A549 (cell line): ENCODE measurements at regions not wholly inside any gene's neighbourhood (a gene's known extent, or its start where the extent isn't known, plus 50 kb on each side); places are given as distances from the start of the nearest gene placed in this dataset.

Experiments used
- ATAC-seq, 2 experiments: fragments of 200-7000 bp in 1 of 2; fragments of >200 bp in 1 of 2; cut with Nextera tagmentation in 1 of 2; cut with Tn5 transposase in 1 of 2; 3 replicates each; pipeline versions ENCODE4 v1.8.0 to v1.9.1; 2018 to 2020; ENCODE audit warnings: mild to moderate bottlenecking in 1 of 2, moderate library complexity in 1 of 2
- CTCF ChIA-PET: fragments of 300-600 bp; sonication (Branson Sonifier 250); formaldehyde crosslinking; extraction: SDS; loops from one replicate; lab custom pipeline; 2021; ENCODE audit warnings: antibody characterized with exemption, inconsistent platforms; lab: Yijun Ruan, JAX
- POLR2A ChIA-PET: fragments of 350-600 bp; formaldehyde crosslinking; extraction: SDS; loops from one replicate; lab custom pipeline; 2021; ENCODE audit warnings: antibody characterized with exemption, inconsistent platforms; lab: Yijun Ruan, JAX
- DNase-seq, 2 experiments: peaks; one replicate each; pipeline versions ENCODE4 v3.0.0 to v3.0.0-alpha.2; 2011 to 2016; ENCODE audit warnings: low read depth in 1 of 2, low spot score in 1 of 2
- FAIRE-seq: peaks from 2 replicates; lab custom pipeline; 2011; peaks lifted over from hg19 to GRCh38; lab: Jason Lieb, UNC
- H3K27ac ChIP-seq, 2 experiments: fragments of >200 bp; sonication (Bioruptor Twin); formaldehyde crosslinking; 3 replicates each; pipeline ENCODE4 v1.5.1; 2016 to 2017
- H3K4me1 ChIP-seq: fragments of >200 bp; sonication (Bioruptor Twin); formaldehyde crosslinking; 3 replicates; pipeline ENCODE4 v1.6.1; 2016
- H3K4me2 ChIP-seq: fragments of >200 bp; sonication (Bioruptor Twin); formaldehyde crosslinking; 3 replicates; pipeline ENCODE4 v1.6.1; 2016
- H3K4me3 ChIP-seq: fragments of >200 bp; sonication (Bioruptor Twin); formaldehyde crosslinking; 3 replicates; pipeline ENCODE4 v1.5.1; 2016
- H3K9me3 ChIP-seq: fragments of >200 bp; sonication (Bioruptor Twin); formaldehyde crosslinking; 3 replicates; pipeline ENCODE4 v1.6.1; 2016
- ATOH8 ChIP-seq: fragments of 250-450 bp; sonication (Bioruptor Pico); IDR thresholded peaks from 2 replicates; pipeline ENCODE4 v1.5.0; 2020; ENCODE audit warnings: low read depth, mild to moderate bottlenecking, moderate library complexity
- CBX8 ChIP-seq: fragments of 200-600 bp; sonication (generic); IDR thresholded peaks from 2 replicates; pipeline ENCODE4 v1.6.1; 2016
- CEBPB ChIP-seq, 2 experiments: fragments of >200 bp in 1 of 2; sonication (Bioruptor Twin) in 1 of 2; formaldehyde crosslinking in 1 of 2; IDR thresholded peaks; 2 replicates each; pipeline ENCODE4 v1.6.1; 2012 to 2016
- CHD2 ChIP-seq: fragments of 150-350 bp; IDR thresholded peaks from 2 replicates; pipeline ENCODE4 v1.6.1; 2014; ENCODE audit warnings: low read length; ENCODE audit not compliant: partially characterized antibody
- CHD4 ChIP-seq: fragments of 200-600 bp; sonication (generic); IDR thresholded peaks from 2 replicates; pipeline ENCODE4 v1.6.1; 2016; ENCODE audit warnings: antibody characterized with exemption, mild to moderate bottlenecking, borderline replicate concordance
- EHF ChIP-seq: fragments of 250-450 bp; sonication (Bioruptor Pico); IDR thresholded peaks from 2 replicates; pipeline ENCODE4 v1.5.0; 2020; ENCODE audit warnings: mild to moderate bottlenecking
- EP300 ChIP-seq, 2 experiments: fragments of >200 bp; sonication (Bioruptor Twin); formaldehyde crosslinking; IDR thresholded peaks; 2 replicates in 1 of 2; 3 replicates in 1 of 2; pipeline ENCODE4 v1.6.1; 2016 to 2017
- ESRRA ChIP-seq: fragments of 150-350 bp; IDR thresholded peaks from 2 replicates; pipeline ENCODE4 v1.6.1; 2014; ENCODE audit warnings: mild to moderate bottlenecking, low read length, borderline replicate concordance
- HOXA7 ChIP-seq: fragments of 250-450 bp; sonication (Bioruptor Pico); IDR thresholded peaks from 2 replicates; pipeline ENCODE4 v1.5.0; 2020; ENCODE audit warnings: mild to moderate bottlenecking, moderate library complexity
- HOXB5 ChIP-seq: fragments of 250-450 bp; sonication (Bioruptor Pico); IDR thresholded peaks from 2 replicates; pipeline ENCODE4 v1.5.0; 2020; ENCODE audit warnings: mild to moderate bottlenecking, moderate library complexity
- JUNB ChIP-seq: fragments of >200 bp; sonication (Bioruptor Twin); formaldehyde crosslinking; IDR thresholded peaks from 2 replicates; pipeline ENCODE4 v1.6.1; 2016
- KDM1A ChIP-seq: fragments of 200-600 bp; sonication (generic); IDR thresholded peaks from 2 replicates; pipeline ENCODE4 v1.6.1; 2016; ENCODE audit warnings: low read depth, mild to moderate bottlenecking
- KDM5A ChIP-seq: fragments of 200-600 bp; sonication (generic); IDR thresholded peaks from 2 replicates; pipeline ENCODE4 v1.6.1; 2016; ENCODE audit warnings: antibody characterized with exemption, mild to moderate bottlenecking
- MAZ ChIP-seq: fragments of 150-350 bp; IDR thresholded peaks from 2 replicates; pipeline ENCODE4 v1.6.1; 2014; ENCODE audit warnings: antibody characterized with exemption, low read depth, low read length, borderline replicate concordance
- NFE2L2 ChIP-seq: fragments of 150-350 bp; conservative IDR thresholded peaks from 2 replicates; pipeline ENCODE4 v1.6.1; 2014; ENCODE audit warnings: low read length
- PHF8 ChIP-seq: fragments of 200-600 bp; sonication (generic); IDR thresholded peaks from 2 replicates; pipeline ENCODE4 v1.6.1; 2016; ENCODE audit warnings: low read depth, mild to moderate bottlenecking, antibody characterized with exemption, moderate library complexity, borderline replicate concordance
- RAD21 ChIP-seq, 2 experiments: fragments of >200 bp in 1 of 2; sonication (Bioruptor Twin) in 1 of 2; formaldehyde crosslinking in 1 of 2; IDR thresholded peaks in 1 of 2; conservative IDR thresholded peaks in 1 of 2; 2 replicates in 1 of 2; 3 replicates in 1 of 2; pipeline ENCODE4 v1.6.1; 2012 to 2018; ENCODE audit warnings: inconsistent platforms in 1 of 2
- RCOR1 ChIP-seq: fragments of 150-350 bp; IDR thresholded peaks from 2 replicates; pipeline ENCODE4 v1.6.1; 2014; ENCODE audit warnings: antibody characterized with exemption, low read length, low read depth
- RFX5 ChIP-seq: fragments of 450-650 bp; IDR thresholded peaks from 2 replicates; pipeline ENCODE4 v1.7.1; 2014; ENCODE audit warnings: antibody characterized with exemption, mild to moderate bottlenecking, moderate library complexity
- RNF2 ChIP-seq: fragments of 200-600 bp; sonication (generic); IDR thresholded peaks from 2 replicates; pipeline ENCODE4 v1.6.1; 2016; ENCODE audit warnings: low read depth, mild to moderate bottlenecking, antibody characterized with exemption, moderate library complexity, borderline replicate concordance
- SMC3 ChIP-seq: fragments of >200 bp; sonication (Bioruptor Twin); formaldehyde crosslinking; IDR thresholded peaks from 3 replicates; pipeline ENCODE4 v1.6.1; 2018; ENCODE audit warnings: inconsistent platforms
- SREBF2 ChIP-seq: fragments of 450-650 bp; IDR thresholded peaks from 2 replicates; pipeline ENCODE4 v1.6.1; 2014; ENCODE audit warnings: mild to moderate bottlenecking, moderate library complexity
- TP53 ChIP-seq: fragments of 250-450 bp; sonication (Bioruptor Pico); IDR thresholded peaks from 2 replicates; pipeline ENCODE4 v1.5.0; 2021; ENCODE audit warnings: mild to moderate bottlenecking, moderate library complexity
- ZFP36 ChIP-seq: fragments of 450-650 bp; IDR thresholded peaks from 2 replicates; pipeline ENCODE4 v1.6.1; 2014; ENCODE audit warnings: borderline replicate concordance; ENCODE audit not compliant: partially characterized antibody
- WGBS: methylation state at CpG from one replicate; pipeline ENCODE4 v1.1.6; 2017; ENCODE audit errors: missing lambda C conversion rate; 5-methylcytosine and 5-hydroxymethylcytosine counted together
- TF ChIP-seq, protein P1 (sequence below): IDR thresholded peaks from 2 replicates; pipeline ENCODE4 v1.6.1; 2012
- TF ChIP-seq, protein P2 (sequence below): fragments of >200 bp; sonication (Bioruptor Twin); formaldehyde crosslinking; IDR thresholded peaks from 3 replicates; pipeline ENCODE4 v1.6.1; 2016

GRCh38 chr10:85454386-85454785 is 912.2 kb downstream of the GRID1 start:
- no peaks in the 10 kb centered on the region for H3K9me3 ChIP-seq
- ATAC-seq: no peak
- DNase-seq: no peak
- no peak overlapping the region for H3K4me3 ChIP-seq
- TF ChIP-seq RCOR1: no peak
- no peak for TF ChIP-seq KDM5A
- no peak for TF ChIP-seq SREBF2
- TF ChIP-seq SMC3: no peak
- no peak for TF ChIP-seq TP53 (CRISPR knock-in tag)
- TF ChIP-seq ATOH8 (CRISPR knock-in tag): no peak
- TF ChIP-seq ESRRA: no peak
- TF ChIP-seq PHF8: no peak
- TF ChIP-seq RFX5: no peak
- TF ChIP-seq, protein P1, sequence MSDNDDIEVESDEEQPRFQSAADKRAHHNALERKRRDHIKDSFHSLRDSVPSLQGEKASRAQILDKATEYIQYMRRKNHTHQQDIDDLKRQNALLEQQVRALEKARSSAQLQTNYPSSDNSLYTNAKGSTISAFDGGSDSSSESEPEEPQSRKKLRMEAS: no peak
- TF ChIP-seq CHD4: no peak
- TF ChIP-seq NFE2L2: no peak
- TF ChIP-seq, protein P2, sequence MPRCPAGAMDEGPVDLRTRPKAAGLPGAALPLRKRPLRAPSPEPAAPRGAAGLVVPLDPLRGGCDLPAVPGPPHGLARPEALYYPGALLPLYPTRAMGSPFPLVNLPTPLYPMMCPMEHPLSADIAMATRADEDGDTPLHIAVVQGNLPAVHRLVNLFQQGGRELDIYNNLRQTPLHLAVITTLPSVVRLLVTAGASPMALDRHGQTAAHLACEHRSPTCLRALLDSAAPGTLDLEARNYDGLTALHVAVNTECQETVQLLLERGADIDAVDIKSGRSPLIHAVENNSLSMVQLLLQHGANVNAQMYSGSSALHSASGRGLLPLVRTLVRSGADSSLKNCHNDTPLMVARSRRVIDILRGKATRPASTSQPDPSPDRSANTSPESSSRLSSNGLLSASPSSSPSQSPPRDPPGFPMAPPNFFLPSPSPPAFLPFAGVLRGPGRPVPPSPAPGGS: no peak
- no peak for TF ChIP-seq MAZ
- no peak for TF ChIP-seq RAD21 (conservative IDR thresholded peaks at IDR 0.05 in 1 of 2, IDR thresholded peaks at IDR 0.05 in 1 of 2)
- no peak for TF ChIP-seq ZFP36
- no peak for TF ChIP-seq RNF2
- TF ChIP-seq HOXA7 (CRISPR knock-in tag): no peak
- TF ChIP-seq, all 56 proteins: peak for 0
- CTCF ChIA-PET: interaction anchor here (0.5 to 1.6 kb wide), 2 partner anchors 26 to 37 kb away, joined by 3 read pairs; no protein-coding TSS in a partner anchor
- no peak overlapping the region for H3K4me2 ChIP-seq
- FAIRE-seq: no peak
- POLR2A ChIA-PET: no interaction called here
- WGBS: 26% methylated on average over 1 of the region's 1 CpG
- no peak overlapping the region for H3K27ac ChIP-seq
- H3K4me1 ChIP-seq: no peaks in the 10 kb centered on the region

GRCh38 chr10:85457191-85457590 is 909.4 kb downstream of the GRID1 start:
- DNase-seq (no peak), ATAC-seq (no peak), FAIRE-seq (no peak)
- H3K27ac ChIP-seq: no peak overlapping the region
- no peak overlapping the region for H3K4me2 ChIP-seq
- H3K4me1 ChIP-seq: no peaks in the 10 kb centered on the region
- TF ChIP-seq NFE2L2: no peak
- no peak for TF ChIP-seq CBX8
- TF ChIP-seq EHF (CRISPR knock-in tag): no peak
- TF ChIP-seq KDM1A: no peak
- no peak for TF ChIP-seq MAZ
- no peak for TF ChIP-seq JUNB
- TF ChIP-seq RNF2: no peak
- no peak for TF ChIP-seq CEBPB (IDR thresholded peaks at IDR 0.05)
- CTCF ChIA-PET: interaction anchor here (0.6 kb wide), 1 partner anchor 747 kb away, joined by 3 read pairs; no protein-coding TSS in a partner anchor
- H3K9me3 ChIP-seq: no peaks in the 10 kb centered on the region
- no peak overlapping the region for H3K4me3 ChIP-seq
- POLR2A ChIA-PET: no interaction called here
- 0% methylated on average over 2 of the region's 2 CpGs for WGBS

DNA sequence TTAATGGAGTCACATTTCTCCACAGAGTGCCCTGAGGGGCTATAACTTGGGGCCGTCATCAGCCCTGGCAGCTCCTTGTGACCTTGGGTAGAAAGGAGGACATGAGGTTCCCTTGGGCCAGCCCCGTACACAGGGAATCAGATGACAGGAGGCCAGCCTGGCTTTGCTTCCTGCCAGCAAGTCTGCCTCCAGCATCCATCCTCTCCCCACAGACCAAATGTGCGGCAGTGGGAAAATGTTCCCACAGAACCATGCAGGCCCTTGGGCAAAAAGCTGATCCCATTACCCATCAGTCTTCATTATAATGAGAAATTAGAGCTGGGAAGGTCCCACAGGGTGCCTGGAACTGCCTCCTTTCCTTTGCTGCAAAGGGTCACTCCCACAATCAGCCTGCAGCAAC is 908.3 kb downstream of the GRID1 start:
- Histone ChIP-seq H3K4me2 (no peak overlapping the region), H3K27ac (no peak overlapping the region), H3K4me1 (no peaks in the 10 kb centered on the region), H3K4me3 (no peak overlapping the region), H3K9me3 (no peaks in the 10 kb centered on the region)
- TF ChIP-seq NFE2L2 (no peak), EP300 (IDR thresholded peaks at IDR 0.05) (no peak), JUNB (no peak), HOXB5 (no peak), CHD2 (no peak)
- POLR2A ChIA-PET: no interaction called here
- DNase-seq (no peak), FAIRE-seq (no peak), ATAC-seq (no peak)
- 68% methylated on average over 3 of the region's 3 CpGs for WGBS
- CTCF ChIA-PET: no interaction called here
